ENCODE measurements at regions not wholly inside any gene's neighbourhood (a gene's known extent, or its start where the extent isn't known, plus 50 kb on each side); places are given as distances from the start of the nearest gene placed in this dataset.

DNA sequence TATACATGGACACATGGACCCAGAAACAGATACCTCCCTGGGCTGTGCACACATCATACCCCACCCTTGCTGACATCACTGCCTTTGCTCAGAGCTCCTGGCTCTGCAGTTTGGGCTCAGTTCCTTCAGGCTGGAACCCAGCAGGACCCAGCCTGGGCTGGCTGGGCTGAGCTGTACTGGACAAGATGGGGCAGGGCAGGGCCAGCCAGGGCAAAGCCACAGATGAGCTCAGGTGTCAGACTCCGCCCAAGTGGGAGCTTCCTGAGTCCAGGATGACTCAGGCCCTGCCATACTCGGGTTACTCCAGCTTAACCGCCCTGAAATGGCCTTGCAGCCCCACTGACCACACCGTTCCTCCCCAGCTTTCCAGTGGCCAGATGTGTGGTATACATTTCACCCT is 284.9 kb downstream of the OSR1 start:
- Mint-ChIP-seq H3K4me1 (no peaks in the 10 kb centered on the region), H3K4me3 (no peak overlapping the region), H3K36me3 (ENCODE audit: low read depth) (no peaks in the 10 kb centered on the region), H3K27me3 (no peaks in the 10 kb centered on the region), H3K27ac (no peak overlapping the region), H3K9me3 (no peaks in the 10 kb centered on the region)
- ChIA-PET POLR2A (no interaction called here), CTCF (no interaction called here)
- no peak for DNase-seq

DNA sequence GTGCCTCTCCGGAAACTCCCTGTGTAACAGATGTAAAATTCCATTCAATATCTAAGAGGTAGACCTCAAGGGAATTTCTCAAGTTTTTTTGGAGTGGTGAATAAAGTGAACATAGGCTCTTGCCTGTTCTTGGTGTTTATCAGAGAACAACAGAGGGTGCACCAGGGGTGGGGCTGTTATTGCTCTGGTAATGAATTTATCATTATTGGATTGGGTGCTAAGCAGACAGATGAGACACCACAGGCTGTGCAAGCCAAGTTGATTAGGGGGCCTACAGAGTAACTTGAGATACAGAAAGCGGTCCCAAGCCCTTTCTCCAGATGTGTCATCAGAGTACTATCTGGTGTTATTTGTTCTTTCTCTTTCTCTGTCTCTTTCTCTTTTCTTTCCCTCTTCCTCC is 286.3 kb downstream of the OSR1 start:
- no peaks in the 10 kb centered on the region for H3K36me3 Mint-ChIP-seq (ENCODE audit: low read depth)
- H3K4me3 Mint-ChIP-seq, result no peak overlapping the region
- H3K27ac Mint-ChIP-seq, result no peak overlapping the region
- no peaks in the 10 kb centered on the region for H3K27me3 Mint-ChIP-seq
- H3K4me1 Mint-ChIP-seq, result no peaks in the 10 kb centered on the region
- no peak for DNase-seq
- no peaks in the 10 kb centered on the region for H3K9me3 Mint-ChIP-seq
- POLR2A ChIA-PET, result no interaction called here
- CTCF ChIA-PET, result no interaction called here

DNA sequence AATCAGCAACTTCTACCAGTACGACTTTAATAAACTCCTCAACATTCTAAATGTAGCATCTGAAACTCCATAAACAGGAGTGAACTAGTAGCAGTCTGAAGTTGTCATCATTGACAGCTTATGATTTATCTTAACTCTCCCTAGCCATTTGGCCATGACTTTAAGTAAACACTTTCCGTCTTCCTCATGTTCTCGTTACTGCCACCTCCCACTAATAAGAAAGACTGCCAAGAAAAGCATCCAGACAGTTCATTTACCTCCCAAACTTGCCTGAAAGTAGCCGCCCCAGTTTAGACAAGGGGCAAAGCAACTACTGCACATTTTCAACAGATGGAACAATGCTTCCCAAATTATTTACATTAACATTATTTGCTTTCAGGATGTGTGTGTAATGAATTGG is 287.5 kb downstream of the OSR1 start:
- ChIA-PET CTCF (no interaction called here), POLR2A (no interaction called here)
- no peak overlapping the region for H3K27ac Mint-ChIP-seq
- no peaks in the 10 kb centered on the region for H3K4me1 Mint-ChIP-seq
- H3K4me3 Mint-ChIP-seq, result no peak overlapping the region
- no peaks in the 10 kb centered on the region for H3K27me3 Mint-ChIP-seq
- no peak for DNase-seq
- no peaks in the 10 kb centered on the region for H3K9me3 Mint-ChIP-seq
- no peaks in the 10 kb centered on the region for H3K36me3 Mint-ChIP-seq (ENCODE audit: low read depth)

DNA sequence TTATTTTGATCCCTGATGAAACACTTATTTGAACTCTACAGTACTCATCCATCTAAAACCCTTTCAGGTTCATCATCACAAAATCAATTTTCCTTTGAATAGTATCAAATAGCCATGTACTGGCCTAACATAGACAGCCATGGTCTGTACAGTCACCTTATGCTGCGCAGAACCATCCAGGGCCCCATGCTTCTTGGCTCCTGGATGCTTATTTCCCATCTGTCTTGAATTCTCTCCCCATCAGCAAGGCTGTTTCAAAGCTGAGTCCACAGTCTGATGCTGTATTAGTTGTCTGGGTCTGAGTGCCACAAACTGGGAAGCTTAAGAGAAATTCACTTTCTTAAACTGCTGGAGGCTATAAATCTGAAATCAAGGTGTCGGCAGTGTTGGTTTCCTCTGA is 290.2 kb downstream of the OSR1 start:
- Mint-ChIP-seq H3K4me1 (no peaks in the 10 kb centered on the region), H3K4me3 (no peak overlapping the region), H3K27me3 (no peaks in the 10 kb centered on the region), H3K27ac (no peak overlapping the region), H3K9me3 (no peaks in the 10 kb centered on the region), H3K36me3 (ENCODE audit: low read depth) (no peaks in the 10 kb centered on the region)
- CTCF ChIA-PET, result no interaction called here
- no peak for DNase-seq
- POLR2A ChIA-PET, result no interaction called here

DNA sequence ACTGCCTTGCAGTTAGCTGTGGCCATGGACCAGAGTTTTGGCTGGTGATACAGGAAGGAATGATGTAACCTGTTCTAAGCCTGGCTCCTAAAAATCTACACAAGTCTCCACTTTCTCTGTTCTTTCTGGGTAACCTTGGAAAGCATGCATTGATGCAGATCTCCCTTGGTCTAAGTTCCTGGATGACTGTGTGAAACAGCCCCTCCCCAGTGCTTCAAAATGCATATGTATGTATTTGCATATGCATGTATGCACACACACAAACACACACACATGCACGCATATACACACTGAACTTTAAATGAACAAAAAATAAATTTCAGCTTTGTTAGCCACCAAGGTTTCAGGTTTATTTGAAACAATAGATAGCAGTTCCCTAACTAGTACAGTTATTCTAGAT is 296.1 kb downstream of the OSR1 start:
- no peak overlapping the region for H3K4me3 Mint-ChIP-seq
- peaks cover 6% of the 10 kb centered on the region for H3K4me1 Mint-ChIP-seq
- H3K36me3 Mint-ChIP-seq (ENCODE audit: low read depth), result no peaks in the 10 kb centered on the region
- no peak for DNase-seq
- H3K27ac Mint-ChIP-seq, result no peak overlapping the region
- ChIA-PET POLR2A (no interaction called here), CTCF (no interaction called here)
- H3K27me3 Mint-ChIP-seq, result no peaks in the 10 kb centered on the region
- H3K9me3 Mint-ChIP-seq, result no peaks in the 10 kb centered on the region

DNA sequence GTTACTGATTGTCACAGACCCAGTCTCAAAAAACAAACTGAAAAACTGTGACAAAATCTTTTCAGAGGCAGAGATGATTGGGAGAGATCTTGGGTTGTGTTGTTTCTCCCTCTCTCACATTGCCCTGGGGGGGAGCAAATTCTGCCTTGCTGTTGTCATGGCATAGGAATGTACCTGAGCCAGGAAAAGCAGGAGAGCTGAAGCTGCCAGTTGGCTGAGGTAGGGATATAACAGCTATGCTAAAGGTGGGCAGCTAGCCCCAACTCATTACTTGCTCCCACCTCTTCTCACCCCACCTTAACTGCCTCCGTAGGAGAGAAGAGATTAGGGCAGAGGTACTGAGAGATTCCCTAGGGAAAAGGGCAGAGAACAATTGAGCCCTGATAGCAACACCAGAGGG is 299.3 kb downstream of the OSR1 start:
- Mint-ChIP-seq H3K9me3 (peaks cover 4% of the 10 kb centered on the region), H3K27me3 (no peaks in the 10 kb centered on the region), H3K36me3 (ENCODE audit: low read depth) (no peaks in the 10 kb centered on the region), H3K4me3 (no peak overlapping the region), H3K4me1 (peaks cover 6% of the 10 kb centered on the region), H3K27ac (no peak overlapping the region)
- DNase-seq, result no peak
- POLR2A ChIA-PET, result no interaction called here
- CTCF ChIA-PET, result no interaction called here

DNA sequence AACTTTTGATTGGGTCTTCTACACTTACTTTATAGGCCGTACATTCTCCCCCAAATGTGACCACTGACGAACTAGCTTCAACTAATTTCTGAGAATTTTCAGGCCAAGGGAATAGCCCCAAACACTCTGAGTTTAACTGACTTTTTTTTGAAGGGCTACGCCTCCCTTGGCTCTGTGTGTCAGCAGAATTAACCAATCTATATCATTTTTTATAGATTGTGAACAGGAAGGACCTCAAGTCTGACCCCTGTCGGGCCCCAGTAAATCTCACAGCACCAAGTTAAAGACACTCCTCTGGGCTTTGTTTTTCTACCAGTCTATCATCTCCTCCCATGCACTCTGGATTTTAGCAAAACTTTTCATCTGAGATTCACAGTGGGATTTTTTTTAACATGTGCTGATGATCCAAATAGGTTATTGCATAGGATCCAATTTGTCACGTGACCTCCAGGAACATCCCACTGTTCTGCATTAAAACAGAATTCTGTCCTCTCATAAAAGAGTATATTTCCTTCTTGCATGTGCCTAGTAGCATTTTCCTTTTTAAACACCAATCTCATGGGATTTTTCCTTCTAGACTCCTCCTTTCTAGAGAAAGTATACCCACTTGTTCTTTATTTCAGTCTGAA is 307.1 kb downstream of the OSR1 start:
- no peak overlapping the region for H3K4me3 Mint-ChIP-seq
- no peak for DNase-seq
- POLR2A ChIA-PET, result no interaction called here
- CTCF ChIA-PET, result no interaction called here
- H3K36me3 Mint-ChIP-seq (ENCODE audit: low read depth), result no peaks in the 10 kb centered on the region
- peaks cover 3% of the 10 kb centered on the region for H3K9me3 Mint-ChIP-seq
- no peak overlapping the region for H3K27ac Mint-ChIP-seq
- H3K27me3 Mint-ChIP-seq, result no peaks in the 10 kb centered on the region
- H3K4me1 Mint-ChIP-seq, result no peaks in the 10 kb centered on the region

DNA sequence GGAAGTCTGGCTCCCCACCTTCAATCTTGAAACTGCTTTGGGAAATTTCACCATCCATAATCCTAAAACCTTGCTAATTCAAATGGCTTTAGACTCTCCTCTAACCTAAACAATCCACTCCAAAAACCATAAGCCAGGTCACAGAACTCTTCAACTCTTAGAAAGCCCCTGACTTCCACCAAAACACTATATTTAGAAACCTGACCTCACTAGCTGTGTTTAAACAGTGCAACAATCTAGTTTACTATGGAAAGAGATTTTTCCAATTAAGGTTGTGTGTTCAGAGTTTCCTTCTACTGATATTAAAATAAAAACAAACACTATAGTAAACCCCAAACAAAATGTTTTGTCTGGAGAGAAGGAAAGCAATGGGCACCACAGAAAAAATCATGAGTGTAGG is 308.1 kb downstream of the OSR1 start:
- no peaks in the 10 kb centered on the region for H3K36me3 Mint-ChIP-seq (ENCODE audit: low read depth)
- peaks cover 3% of the 10 kb centered on the region for H3K9me3 Mint-ChIP-seq
- H3K4me1 Mint-ChIP-seq, result no peaks in the 10 kb centered on the region
- no peaks in the 10 kb centered on the region for H3K27me3 Mint-ChIP-seq
- H3K27ac Mint-ChIP-seq, result no peak overlapping the region
- no peak for DNase-seq
- no peak overlapping the region for H3K4me3 Mint-ChIP-seq
- CTCF ChIA-PET, result no interaction called here
- POLR2A ChIA-PET, result no interaction called here

DNA sequence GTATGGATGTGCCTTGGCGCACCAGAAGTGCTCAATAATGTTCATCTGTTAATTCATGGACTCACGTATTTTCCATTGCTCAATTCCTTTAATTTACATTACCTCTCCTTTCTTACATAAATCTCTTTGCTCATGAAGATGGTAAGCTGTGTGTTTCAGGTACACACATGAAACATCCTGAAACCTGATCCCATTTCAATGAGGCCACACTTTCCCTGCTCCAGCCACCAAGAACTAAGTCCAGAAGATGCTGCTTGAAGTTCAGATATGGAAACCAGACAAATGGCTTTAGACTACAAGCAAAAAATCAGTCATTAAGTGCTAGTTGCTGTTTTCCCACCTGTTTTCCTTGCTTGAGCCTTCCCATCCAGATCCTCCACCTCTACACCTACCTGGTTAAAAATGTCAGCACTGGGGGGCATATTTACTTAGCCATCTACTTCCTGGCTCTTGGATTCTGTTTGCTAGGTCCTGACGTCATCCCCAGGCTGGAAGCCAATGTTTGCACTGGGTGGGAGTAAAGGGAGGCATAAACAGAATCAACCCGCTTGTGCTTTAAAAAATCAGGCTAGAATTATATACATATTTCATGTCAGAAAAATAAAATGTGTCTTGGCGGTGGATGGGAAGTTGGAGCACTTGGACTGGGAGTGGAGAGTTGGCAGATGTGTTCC is 309.7 kb downstream of the OSR1 start:
- ChIA-PET POLR2A (no interaction called here), CTCF (interaction anchor here (1.5 kb wide), 1 partner anchor 13 kb away, joined by 3 read pairs; no protein-coding TSS in a partner anchor)
- Mint-ChIP-seq H3K27me3 (no peaks in the 10 kb centered on the region), H3K4me1 (no peaks in the 10 kb centered on the region), H3K9me3 (no peaks in the 10 kb centered on the region), H3K36me3 (ENCODE audit: low read depth) (no peaks in the 10 kb centered on the region), H3K27ac (no peak overlapping the region), H3K4me3 (no peak overlapping the region)
- no peak for DNase-seq

DNA sequence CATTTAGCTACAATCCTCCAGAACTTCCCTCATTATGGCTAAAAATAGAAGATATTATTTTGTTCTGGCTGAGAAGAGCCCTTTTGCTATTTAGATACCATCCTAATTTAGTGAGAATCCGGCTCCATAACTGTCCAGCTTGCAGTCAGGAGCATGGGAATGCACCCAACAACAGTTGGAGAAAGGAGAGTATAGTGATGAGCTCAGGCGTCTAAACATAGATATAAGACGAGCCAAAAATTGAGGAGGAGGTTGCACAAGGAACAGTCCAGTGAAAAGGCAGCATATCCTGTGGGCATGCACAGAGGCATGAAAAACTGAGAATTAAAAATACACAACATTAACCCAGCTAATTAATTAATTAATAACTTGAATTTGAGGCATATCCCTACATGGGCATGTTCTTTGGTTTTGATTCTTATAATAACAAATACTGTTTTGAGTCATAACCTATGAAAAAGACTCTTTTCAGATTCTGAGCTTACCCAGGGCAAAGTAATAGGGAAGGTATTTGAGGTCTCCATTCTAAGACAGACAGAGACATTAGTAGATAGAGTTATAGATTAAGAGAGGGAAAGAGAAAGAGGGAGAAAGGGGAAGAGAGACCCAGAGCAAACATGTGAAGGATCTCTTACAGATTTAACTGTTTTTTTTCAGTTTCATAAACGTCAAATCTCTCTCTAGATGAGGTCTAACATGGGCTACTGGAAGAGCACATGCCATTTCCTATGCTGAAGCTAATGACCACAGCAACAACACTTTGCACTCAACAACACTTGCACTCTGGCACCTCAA is 311.2 kb downstream of the OSR1 start:
- Mint-ChIP-seq H3K36me3 (ENCODE audit: low read depth) (no peaks in the 10 kb centered on the region), H3K4me3 (no peak overlapping the region), H3K27ac (no peak overlapping the region), H3K27me3 (no peaks in the 10 kb centered on the region), H3K9me3 (no peaks in the 10 kb centered on the region), H3K4me1 (no peaks in the 10 kb centered on the region)
- POLR2A ChIA-PET, result no interaction called here
- CTCF ChIA-PET, result no interaction called here
- DNase-seq, result no peak

DNA sequence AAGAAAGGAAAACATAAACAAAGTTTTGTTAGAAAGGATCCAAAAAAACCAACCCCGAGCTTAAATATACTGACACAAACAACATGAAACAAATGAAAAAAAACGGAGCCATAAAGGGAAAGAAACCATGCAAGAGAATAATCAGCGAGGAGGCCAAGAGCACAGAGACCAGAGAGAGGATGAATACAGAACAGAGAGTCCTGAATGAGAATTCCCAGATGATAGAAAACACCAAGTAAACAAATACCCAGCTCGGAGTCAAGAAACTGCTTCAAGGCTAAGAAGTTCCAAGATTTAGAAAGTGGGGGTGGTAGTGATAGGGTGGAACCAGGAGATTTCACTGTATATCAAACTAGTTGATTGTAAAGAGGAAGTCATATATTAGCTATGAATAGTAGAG is 313.3 kb downstream of the OSR1 start:
- H3K27ac Mint-ChIP-seq, result no peak overlapping the region
- H3K36me3 Mint-ChIP-seq (ENCODE audit: low read depth), result no peaks in the 10 kb centered on the region
- ChIA-PET POLR2A (no interaction called here), CTCF (interaction anchor here (0.6 kb wide), 1 partner anchor 47 kb away, joined by 3 read pairs; no protein-coding TSS in a partner anchor)
- no peaks in the 10 kb centered on the region for H3K4me1 Mint-ChIP-seq
- H3K27me3 Mint-ChIP-seq, result no peaks in the 10 kb centered on the region
- no peaks in the 10 kb centered on the region for H3K9me3 Mint-ChIP-seq
- no peak overlapping the region for H3K4me3 Mint-ChIP-seq
- no peak for DNase-seq

DNA sequence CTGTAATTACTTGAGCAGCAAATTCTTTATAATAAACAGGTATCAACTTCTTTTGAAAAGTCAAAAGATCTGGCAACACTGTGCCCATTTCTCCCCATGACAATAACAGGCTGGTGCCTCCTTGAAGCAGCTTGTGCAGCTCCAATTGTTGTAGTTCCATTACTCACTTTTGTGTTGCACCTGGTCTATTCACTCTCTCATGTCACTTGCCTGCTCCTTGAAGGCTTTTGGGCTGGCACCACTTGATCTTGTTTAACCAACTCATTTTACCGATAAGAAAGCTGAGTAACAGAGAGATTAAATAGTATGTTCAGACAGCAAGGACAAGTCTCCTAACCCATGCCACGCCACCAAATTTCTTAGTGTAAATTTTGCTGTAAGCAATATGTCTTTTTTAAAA is 314.5 kb downstream of the OSR1 start:
- DNase-seq, result no peak
- H3K4me1 Mint-ChIP-seq, result no peaks in the 10 kb centered on the region
- CTCF ChIA-PET, result no interaction called here
- H3K27me3 Mint-ChIP-seq, result no peaks in the 10 kb centered on the region
- no peaks in the 10 kb centered on the region for H3K9me3 Mint-ChIP-seq
- H3K27ac Mint-ChIP-seq, result no peak overlapping the region
- no peak overlapping the region for H3K4me3 Mint-ChIP-seq
- POLR2A ChIA-PET, result no interaction called here
- no peaks in the 10 kb centered on the region for H3K36me3 Mint-ChIP-seq (ENCODE audit: low read depth)

DNA sequence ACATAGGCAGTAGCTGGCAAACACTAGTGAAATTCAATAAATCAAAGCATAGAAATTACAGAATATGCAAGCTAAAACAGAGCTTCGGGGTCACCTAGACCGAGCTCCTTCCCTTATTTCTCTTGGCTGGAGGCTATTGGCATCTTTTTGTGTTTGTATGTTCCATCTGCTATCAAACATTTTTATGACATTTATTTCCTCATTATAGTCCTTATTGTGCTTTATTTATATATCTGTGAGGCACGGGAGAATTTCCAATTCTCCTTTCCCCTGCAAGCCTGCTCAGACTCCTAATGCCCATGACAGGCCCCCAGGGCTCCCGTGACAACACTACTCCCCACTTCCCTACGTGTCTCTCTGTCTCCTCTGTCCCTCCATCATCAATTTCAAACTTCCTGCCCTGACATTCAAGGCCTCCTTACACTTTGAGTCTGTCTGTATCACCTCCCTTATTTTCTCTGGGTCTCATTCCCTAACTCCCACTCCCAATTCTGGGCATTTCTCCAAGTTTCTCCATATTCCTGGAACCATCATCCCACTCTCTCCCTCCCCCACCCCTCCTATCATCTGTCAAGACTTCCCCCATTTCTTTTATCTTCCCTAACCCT is 316.9 kb downstream of the OSR1 start:
- Mint-ChIP-seq H3K27ac (no peak overlapping the region), H3K4me3 (no peak overlapping the region), H3K36me3 (ENCODE audit: low read depth) (no peaks in the 10 kb centered on the region), H3K27me3 (no peaks in the 10 kb centered on the region), H3K9me3 (no peaks in the 10 kb centered on the region), H3K4me1 (no peaks in the 10 kb centered on the region)
- no peak for DNase-seq
- CTCF ChIA-PET, result no interaction called here
- POLR2A ChIA-PET, result no interaction called here
